Naive thymus-derived CD4-positive, alpha-beta T cell (primary cell): ENCODE measurements at regions not wholly inside any gene's neighbourhood (a gene's known extent, or its start where the extent isn't known, plus 50 kb on each side); places are given as distances from the start of the nearest gene placed in this dataset.
"Not testable (repeated sequence)": the region's sequence is repeated elsewhere in the genome, so short reads cannot be mapped to it uniquely, and the experiment has no call there.

Source experiments
- ATAC-seq: fragments of 150-1000 bp; cut with Tn5 transposase; 2 replicates; pipeline ENCODE4 v1.10.0; 2021; ENCODE audit warnings: mild to moderate bottlenecking, moderate library complexity
- CTCF ChIA-PET: fragments of 350-600 bp; sonication (Branson Sonifier 250); formaldehyde crosslinking; loops from one replicate; lab custom pipeline; 2021; ENCODE audit warnings: antibody characterized with exemption; lab: Charles Lee
- POLR2A ChIA-PET: fragments of 350-600 bp; sonication (Branson Sonifier 250); formaldehyde crosslinking; loops from one replicate; lab custom pipeline; 2021; ENCODE audit warnings: antibody characterized with exemption, inconsistent platforms; lab: Charles Lee
- DNase-seq, 9 donors: peaks; one replicate each; pipeline versions ENCODE4 v3.0.0 to v3.0.0-alpha.2; 2020 to 2022; ENCODE audit warnings: mixed read lengths in 1 of 9
- H3K27ac ChIP-seq: one replicate; pipeline ENCODE4 v1.7.0; 2013; ENCODE audit warnings: mild to moderate bottlenecking, low read depth, low read length, moderate library complexity
- H3K27me3 ChIP-seq, 2 donors: one replicate each; pipeline ENCODE4 v1.7.0; 2013; ENCODE audit warnings: low read length in 2 of 2, mild to moderate bottlenecking in 2 of 2, moderate library complexity in 2 of 2; ENCODE audit not compliant: control insufficient read depth in 2 of 2, insufficient read depth in 2 of 2
- H3K36me3 ChIP-seq, 3 experiments: 1 replicate in 2 of 3; 2 replicates in 1 of 3; pipeline ENCODE4 v1.7.0; 2013; ENCODE audit warnings: low read length in 3 of 3, mild to moderate bottlenecking in 3 of 3, moderate library complexity in 1 of 3; ENCODE audit not compliant: insufficient read depth in 3 of 3, control insufficient read depth in 2 of 3
- H3K4me1 ChIP-seq, 2 donors: one replicate each; pipeline ENCODE4 v1.7.0; 2013; ENCODE audit warnings: low read length in 2 of 2, mild to moderate bottlenecking in 2 of 2, moderate library complexity in 1 of 2; ENCODE audit not compliant: control insufficient read depth in 2 of 2, insufficient read depth in 2 of 2
- H3K4me3 ChIP-seq: 2 replicates; pipeline ENCODE4 v1.7.0; 2013; ENCODE audit warnings: mild to moderate bottlenecking, low read length
- H3K9me3 ChIP-seq, 3 experiments: 1 replicate in 2 of 3; 2 replicates in 1 of 3; pipeline ENCODE4 v1.7.0; 2013; ENCODE audit warnings: low read length in 3 of 3; ENCODE audit not compliant: control insufficient read depth in 2 of 3
- H3K27ac Mint-ChIP-seq, 9 donors: one replicate each; pipeline ENCODE4 v1.8.0; 2020 to 2022; ENCODE audit warnings: mixed read lengths in 9 of 9, mild to moderate bottlenecking in 8 of 9, moderate library complexity in 5 of 9, inconsistent platforms in 2 of 9
- H3K27me3 Mint-ChIP-seq, 5 donors: one replicate each; pipeline ENCODE4 v1.8.0; 2021 to 2022; ENCODE audit warnings: mixed read lengths in 5 of 5, mild to moderate bottlenecking in 1 of 5
- H3K36me3 Mint-ChIP-seq, 5 donors: one replicate each; pipeline ENCODE4 v1.8.0; 2020 to 2022; ENCODE audit warnings: mixed read lengths in 5 of 5, mild to moderate bottlenecking in 3 of 5, inconsistent platforms in 1 of 5
- H3K4me1 Mint-ChIP-seq, 7 donors: one replicate each; pipeline ENCODE4 v1.8.0; 2020 to 2022; ENCODE audit warnings: mixed read lengths in 7 of 7, mild to moderate bottlenecking in 3 of 7, inconsistent platforms in 1 of 7
- H3K4me3 Mint-ChIP-seq, 10 donors: one replicate each; pipeline ENCODE4 v1.8.0; 2020 to 2022; ENCODE audit warnings: mild to moderate bottlenecking in 10 of 10, mixed read lengths in 10 of 10, moderate library complexity in 6 of 10, inconsistent platforms in 2 of 10
- H3K9me3 Mint-ChIP-seq, 11 donors: one replicate each; pipeline ENCODE4 v1.8.0; 2020 to 2022; ENCODE audit warnings: mixed read lengths in 11 of 11, mild to moderate bottlenecking in 4 of 11, inconsistent platforms in 1 of 11, moderate library complexity in 1 of 11
- intact Hi-C, 2 donors: fragments of 100-400 bp; cut with micrococcal nuclease; formaldehyde crosslinking; loops; one replicate each; pipeline ENCODE4 v1.15.1; 2023

- peaks cover 0 to 8% (median 4%) of the 10 kb centered on the region in 5 donors for H3K27me3 Mint-ChIP-seq
- POLR2A ChIA-PET, result no interaction called here
- H3K4me3 Mint-ChIP-seq, result no peak overlapping the region
These were observed 83.7 kb upstream of the DNAH5 start for GRCh38 chr5:14028188-14028587.

GRCh38 chr5:14025569-14026286, 81.2 kb upstream of the DNAH5 start:
- CTCF ChIA-PET, result no interaction called here
- H3K4me3 ChIP-seq, result no peak overlapping the region
- H3K4me1 Mint-ChIP-seq, result no peaks in the 10 kb centered on the region

More at GRCh38 chr5:14028188-14028587, 83.7 kb upstream of the DNAH5 start:
- H3K27me3 ChIP-seq, result no peaks in the 10 kb centered on the region
- Mint-ChIP-seq H3K9me3 (peaks cover 0 to 23% (median 4%) of the 10 kb centered on the region in 11 donors), H3K27ac (no peak overlapping the region), H3K4me1 (no peaks in the 10 kb centered on the region), H3K36me3 (no peaks in the 10 kb centered on the region)
- H3K4me1 ChIP-seq, result no peaks in the 10 kb centered on the region
- CTCF ChIA-PET, result no interaction called here
- H3K9me3 ChIP-seq, result peaks cover 0 to 3% (median 0%) of the 10 kb centered on the region in 3 experiments
- no peak overlapping the region for H3K27ac ChIP-seq
- intact Hi-C loops, result no loop called here
- H3K36me3 ChIP-seq, result no peaks in the 10 kb centered on the region
- no peak for ATAC-seq
- no peak for DNase-seq
- no peak overlapping the region for H3K4me3 ChIP-seq

GRCh38 chr5:14022971-14023370, 78.5 kb upstream of the DNAH5 start:
- H3K4me3 ChIP-seq, result no peak overlapping the region
- Mint-ChIP-seq H3K9me3 (peaks cover 0 to 12% (median 6%) of the 10 kb centered on the region in 11 donors), H3K27ac (no peak overlapping the region), H3K27me3 (peaks cover 0 to 10% (median 4%) of the 10 kb centered on the region in 5 donors), H3K4me3 (no peak overlapping the region), H3K36me3 (no peaks in the 10 kb centered on the region), H3K4me1 (no peaks in the 10 kb centered on the region)
- ATAC-seq (no peak), DNase-seq (no peak)
- H3K27me3 ChIP-seq, result no peaks in the 10 kb centered on the region
- no peaks in the 10 kb centered on the region for H3K4me1 ChIP-seq
- H3K27ac ChIP-seq, result no peak overlapping the region
- H3K9me3 ChIP-seq, result no peaks in the 10 kb centered on the region
- intact Hi-C loops, result no loop called here
- POLR2A ChIA-PET, result no interaction called here
- CTCF ChIA-PET, result no interaction called here
- no peaks in the 10 kb centered on the region for H3K36me3 ChIP-seq

More at GRCh38 chr5:14025569-14026286, 81.2 kb upstream of the DNAH5 start:
- intact Hi-C loops, result no loop called here
- POLR2A ChIA-PET, result no interaction called here
- ATAC-seq (no peak), DNase-seq (no peak)
- Histone ChIP-seq H3K27ac (no peak overlapping the region), H3K27me3 (no peaks in the 10 kb centered on the region), H3K36me3 (no peaks in the 10 kb centered on the region), H3K9me3 (no peaks in the 10 kb centered on the region), H3K4me1 (no peaks in the 10 kb centered on the region)
- H3K27ac Mint-ChIP-seq, result no peak overlapping the region
- H3K36me3 Mint-ChIP-seq, result no peaks in the 10 kb centered on the region
- peaks cover 0 to 23% (median 4%) of the 10 kb centered on the region in 11 donors for H3K9me3 Mint-ChIP-seq
- H3K4me3 Mint-ChIP-seq, result no peak overlapping the region
- peaks cover 0 to 10% (median 4%) of the 10 kb centered on the region in 5 donors for H3K27me3 Mint-ChIP-seq

- H3K27me3 ChIP-seq, intact Hi-C loops, H3K36me3 Mint-ChIP-seq, H3K4me3 ChIP-seq, H3K4me1 Mint-ChIP-seq, DNase-seq, H3K4me1 ChIP-seq, H3K27ac ChIP-seq, H3K4me3 Mint-ChIP-seq, H3K9me3 ChIP-seq, H3K9me3 Mint-ChIP-seq, POLR2A ChIA-PET, CTCF ChIA-PET, H3K36me3 ChIP-seq, H3K27ac Mint-ChIP-seq, ATAC-seq: not testable (repeated sequence)
- peaks cover 0 to 14% (median 2%) of the 10 kb centered on the region in 5 donors for H3K27me3 Mint-ChIP-seq
These were observed 76.5 kb upstream of the DNAH5 start for GRCh38 chr5:14020944-14021343.

GRCh38 chr5:14019768-14020290, 75.3 kb upstream of the DNAH5 start:
- H3K9me3 Mint-ChIP-seq, result peaks cover 0 to 10% (median 4%) of the 10 kb centered on the region in 11 donors
- H3K4me1 Mint-ChIP-seq, result no peaks in the 10 kb centered on the region
- ChIA-PET CTCF (no interaction called here), POLR2A (no interaction called here)
- ATAC-seq (no peak), DNase-seq (no peak)
- H3K36me3 ChIP-seq, result no peaks in the 10 kb centered on the region
- no peaks in the 10 kb centered on the region for H3K27me3 ChIP-seq
- intact Hi-C loops, result no loop called here
- H3K4me3 Mint-ChIP-seq, result no peak overlapping the region
- H3K27ac Mint-ChIP-seq, result no peak overlapping the region
- H3K27me3 Mint-ChIP-seq, result peaks cover 0 to 14% (median 8%) of the 10 kb centered on the region in 5 donors
- no peaks in the 10 kb centered on the region for H3K36me3 Mint-ChIP-seq
- H3K27ac ChIP-seq, result no peak overlapping the region
- no peaks in the 10 kb centered on the region for H3K9me3 ChIP-seq
- no peak overlapping the region for H3K4me3 ChIP-seq
- H3K4me1 ChIP-seq, result no peaks in the 10 kb centered on the region

GRCh38 chr5:14017904-14018303, 73.4 kb upstream of the DNAH5 start:
- H3K27me3 ChIP-seq, result no peaks in the 10 kb centered on the region
- H3K27ac ChIP-seq, result no peak overlapping the region
- H3K4me1 ChIP-seq, result no peaks in the 10 kb centered on the region
- H3K4me1 Mint-ChIP-seq, result peaks cover 0 to under 1% (median 0%) of the 10 kb centered on the region in 7 donors
- no peak overlapping the region for H3K4me3 Mint-ChIP-seq
- no peaks in the 10 kb centered on the region for H3K9me3 ChIP-seq
- intact Hi-C loops, result no loop called here
- no peak overlapping the region for H3K4me3 ChIP-seq
- no peak overlapping the region for H3K27ac Mint-ChIP-seq
- ATAC-seq (no peak), DNase-seq (no peak)
- POLR2A ChIA-PET, result no interaction called here
- peaks cover 2 to 28% (median 24%) of the 10 kb centered on the region in 5 donors for H3K27me3 Mint-ChIP-seq
- no peaks in the 10 kb centered on the region for H3K36me3 Mint-ChIP-seq
- H3K36me3 ChIP-seq, result no peaks in the 10 kb centered on the region
- CTCF ChIA-PET, result no interaction called here
- H3K9me3 Mint-ChIP-seq, result peaks cover 0 to 9% (median 4%) of the 10 kb centered on the region in 11 donors

GRCh38 chr5:14016549-14016948, 72.1 kb upstream of the DNAH5 start:
- H3K4me1 ChIP-seq, result no peaks in the 10 kb centered on the region
- Mint-ChIP-seq H3K27ac (no peak overlapping the region), H3K4me3 (no peak overlapping the region), H3K36me3 (no peaks in the 10 kb centered on the region), H3K9me3 (peaks cover 0 to 9% (median 4%) of the 10 kb centered on the region in 11 donors), H3K4me1 (peaks cover 0 to 12% (median 5%) of the 10 kb centered on the region in 7 donors), H3K27me3 (peaks cover 14 to 41% (median 34%) of the 10 kb centered on the region in 5 donors)
- ChIA-PET POLR2A (no interaction called here), CTCF (no interaction called here)
- DNase-seq (no peak), ATAC-seq (no peak)
- no peak overlapping the region for H3K4me3 ChIP-seq
- H3K27me3 ChIP-seq, result no peaks in the 10 kb centered on the region
- H3K9me3 ChIP-seq, result no peaks in the 10 kb centered on the region
- H3K36me3 ChIP-seq, result no peaks in the 10 kb centered on the region
- no peak overlapping the region for H3K27ac ChIP-seq
- intact Hi-C loops, result no loop called here
